Ovary (tissue), 7 donors: ENCODE measurements at regions not wholly inside any gene's neighbourhood (a gene's known extent, or its start where the extent isn't known, plus 50 kb on each side); places are given as distances from the start of the nearest gene placed in this dataset.
A peak's percentile ranks its signal among the peaks of the same experiment; 100 is the strongest.

Experiments used
- DNase-seq, 5 donors: peaks; one replicate each; pipeline ENCODE4 v3.0.0-alpha.2; 2019 to 2020
- H3K27ac ChIP-seq, 2 donors: fragments of 200-600 bp; one replicate each; pipeline versions ENCODE4 v1.5.1 to v1.8.0; 2019 to 2022
- H3K27me3 ChIP-seq: fragments of 200-600 bp; one replicate; pipeline ENCODE4 v1.8.0; 2022
- H3K36me3 ChIP-seq: fragments of 200-600 bp; sonication (generic); one replicate; pipeline ENCODE4 v1.5.1; 2019
- H3K4me1 ChIP-seq: one replicate; pipeline ENCODE4 v1.8.1; 2013; ENCODE audit warnings: mild to moderate bottlenecking, moderate library complexity; ENCODE audit not compliant: insufficient read depth
- H3K4me3 ChIP-seq: fragments of 200-600 bp; sonication (generic); one replicate; pipeline ENCODE4 v1.5.1; 2017
- H3K9me3 ChIP-seq, 2 donors: fragments of 200-600 bp in 1 of 2; sonication (generic) in 1 of 2; one replicate each; pipeline versions ENCODE4 v1.5.1 to v1.8.1; 2013 to 2019; ENCODE audit warnings: mild to moderate bottlenecking in 1 of 2, moderate library complexity in 1 of 2
- EP300 ChIP-seq: sonication (generic); formaldehyde crosslinking; IDR thresholded peaks from one replicate; pipeline ENCODE4 v1.6.1; 2017; ENCODE audit warnings: antibody characterized with exemption
- POLR2A ChIP-seq: fragments of 450-650 bp; IDR thresholded peaks from one replicate; pipeline ENCODE4 v1.6.1; 2017; ENCODE audit warnings: antibody characterized with exemption, mild to moderate bottlenecking, moderate library complexity
- WGBS, 3 donors: extraction: QIAGEN DNeasy Blood & Tissue Kit in 1 of 3; methylation state at CpG; one replicate each; pipeline versions ENCODE4 v1.1.5 to v1.1.7; 2013 to 2017; 5-methylcytosine and 5-hydroxymethylcytosine counted together
- intact Hi-C, 4 donors: fragments of 100-400 bp; cut with DNase I; formaldehyde crosslinking; loops; one replicate each; pipeline versions ENCODE4 v1.11.0 to v1.15.1; 2022 to 2023
- TF ChIP-seq, protein P1 (sequence below), 3 donors: fragments of 450-650 bp in 2 of 3; fragments of 200-600 bp in 1 of 3; IDR thresholded peaks; one replicate each; pipeline versions ENCODE4 v1.5.1 to v1.8.0; 2016 to 2022; ENCODE audit warnings: antibody characterized with exemption in 3 of 3, mild to moderate bottlenecking in 1 of 3
- donor health status: DM: no; HTN: no; CAD: no; lungs with moderate emphysema.
- donor health status: DM: no; HTN: no; CAD: no.
- donor health status: Bipolar disorder and iron deficiency.
- donor health status: DM: no; HTN: no; CAD: no.
- donor health status: DM: yes; HTN: yes; CAD: no.

DNA sequence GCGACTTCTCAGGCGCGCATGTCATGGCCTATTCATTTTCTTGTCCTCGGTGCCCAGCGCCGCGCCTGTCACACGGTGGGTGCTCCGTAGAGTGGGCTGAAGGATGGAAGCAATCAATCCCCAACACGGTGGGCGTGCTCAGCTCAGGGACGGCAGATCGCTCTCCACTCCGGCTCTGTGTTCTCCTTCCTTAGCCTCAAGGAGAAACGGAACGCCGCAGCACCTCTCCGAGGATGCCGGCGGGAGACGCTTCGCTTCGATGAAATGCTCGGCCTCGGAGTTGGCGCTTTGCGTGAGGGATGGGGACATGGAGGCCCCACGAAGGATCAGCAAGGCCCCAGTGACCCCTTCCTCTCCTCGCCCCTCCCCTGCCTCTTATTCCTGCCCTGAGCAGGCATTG is 199.5 kb downstream of the C9orf50 start:
- H3K27me3 ChIP-seq: no peaks in the 10 kb centered on the region
- H3K4me1 ChIP-seq: no peaks in the 10 kb centered on the region
- TF ChIP-seq, protein P1, sequence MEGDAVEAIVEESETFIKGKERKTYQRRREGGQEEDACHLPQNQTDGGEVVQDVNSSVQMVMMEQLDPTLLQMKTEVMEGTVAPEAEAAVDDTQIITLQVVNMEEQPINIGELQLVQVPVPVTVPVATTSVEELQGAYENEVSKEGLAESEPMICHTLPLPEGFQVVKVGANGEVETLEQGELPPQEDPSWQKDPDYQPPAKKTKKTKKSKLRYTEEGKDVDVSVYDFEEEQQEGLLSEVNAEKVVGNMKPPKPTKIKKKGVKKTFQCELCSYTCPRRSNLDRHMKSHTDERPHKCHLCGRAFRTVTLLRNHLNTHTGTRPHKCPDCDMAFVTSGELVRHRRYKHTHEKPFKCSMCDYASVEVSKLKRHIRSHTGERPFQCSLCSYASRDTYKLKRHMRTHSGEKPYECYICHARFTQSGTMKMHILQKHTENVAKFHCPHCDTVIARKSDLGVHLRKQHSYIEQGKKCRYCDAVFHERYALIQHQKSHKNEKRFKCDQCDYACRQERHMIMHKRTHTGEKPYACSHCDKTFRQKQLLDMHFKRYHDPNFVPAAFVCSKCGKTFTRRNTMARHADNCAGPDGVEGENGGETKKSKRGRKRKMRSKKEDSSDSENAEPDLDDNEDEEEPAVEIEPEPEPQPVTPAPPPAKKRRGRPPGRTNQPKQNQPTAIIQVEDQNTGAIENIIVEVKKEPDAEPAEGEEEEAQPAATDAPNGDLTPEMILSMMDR (IDR thresholded peaks at IDR 0.05): no peak
- TF ChIP-seq POLR2A: no peak
- TF ChIP-seq EP300: no peak
- 86 to 88% (median 87%) methylated on average over 29 of the region's 29 CpGs for WGBS, 3 donors
- intact Hi-C loops: no loop called here
- no peaks in the 10 kb centered on the region for H3K9me3 ChIP-seq
- H3K36me3 ChIP-seq: no peaks in the 10 kb centered on the region
- no peak overlapping the region for H3K27ac ChIP-seq
- no peak for DNase-seq
- no peak overlapping the region for H3K4me3 ChIP-seq

DNA sequence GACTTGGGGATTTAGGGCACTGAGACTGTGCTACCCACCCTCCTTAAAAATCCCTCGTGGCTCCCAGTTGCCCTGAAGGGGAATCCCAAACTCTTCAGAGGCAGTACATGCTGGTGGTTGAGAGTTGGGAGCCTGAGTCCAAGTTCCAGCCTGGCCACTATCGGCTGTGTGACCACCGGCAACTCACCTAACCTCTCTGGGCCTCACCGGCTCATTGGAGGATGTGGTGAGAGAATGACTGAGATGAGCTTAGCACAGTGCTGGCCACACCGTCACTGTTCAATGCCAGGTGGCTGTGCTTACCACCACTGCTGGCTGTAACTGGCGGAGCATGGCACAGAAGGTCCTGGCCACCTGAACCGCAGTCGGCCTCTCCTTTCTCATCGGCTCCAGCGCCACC is 200.2 kb downstream of the C9orf50 start:
- no peak for DNase-seq
- intact Hi-C loops: no loop called here
- H3K27me3 ChIP-seq: no peaks in the 10 kb centered on the region
- WGBS, 3 donors: 92 to 94% (median 93%) methylated on average over 10 of the region's 10 CpGs
- TF ChIP-seq EP300 (no peak), POLR2A (no peak)
- TF ChIP-seq, protein P1 (IDR thresholded peaks at IDR 0.05): no peak
- H3K4me1 ChIP-seq: no peaks in the 10 kb centered on the region
- no peak overlapping the region for H3K4me3 ChIP-seq
- no peak overlapping the region for H3K27ac ChIP-seq
- H3K36me3 ChIP-seq: no peaks in the 10 kb centered on the region
- H3K9me3 ChIP-seq: no peaks in the 10 kb centered on the region

DNA sequence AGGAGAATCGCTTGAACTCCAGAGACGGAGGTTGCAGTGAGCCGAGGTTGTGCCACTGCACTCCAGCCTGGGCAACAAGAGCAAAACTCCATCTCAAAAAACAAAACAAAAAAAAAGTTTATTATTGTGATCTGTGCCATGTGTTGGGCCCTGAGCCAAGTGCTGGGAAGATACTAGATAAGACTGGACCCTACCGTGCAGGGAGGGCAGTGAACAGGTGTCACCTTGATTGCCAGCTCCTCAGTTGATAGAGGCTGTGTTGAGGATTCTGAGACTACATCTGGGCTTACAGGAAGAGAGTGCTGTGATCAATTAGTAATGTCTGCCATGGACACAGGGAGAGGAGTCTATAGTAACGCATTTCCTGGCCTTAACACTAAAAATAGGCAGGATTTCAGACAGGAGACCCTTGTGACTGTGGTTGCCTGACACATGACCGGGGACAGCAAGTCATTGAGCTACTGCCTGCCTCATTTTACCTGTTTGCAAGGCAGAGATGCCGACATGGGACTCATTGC is 201.5 kb downstream of the C9orf50 start:
- Histone ChIP-seq H3K27ac (no peak overlapping the region), H3K9me3 (no peaks in the 10 kb centered on the region), H3K36me3 (no peaks in the 10 kb centered on the region), H3K27me3 (no peaks in the 10 kb centered on the region), H3K4me3 (no peak overlapping the region), H3K4me1 (peaks cover 6% of the 10 kb centered on the region)
- TF ChIP-seq POLR2A: no peak
- no peak for TF ChIP-seq EP300
- TF ChIP-seq, protein P1 (IDR thresholded peaks at IDR 0.05): no peak
- 83 to 85% (median 84%) methylated on average over 7 of the region's 7 CpGs for WGBS, 3 donors
- peak in 1 of 5 donors; percentile 28 for DNase-seq
- intact Hi-C loops: loop anchor here in 2 of 4 donors (10.0 kb wide), 2 partner anchors 55 to 65 kb away; no protein-coding TSS in a partner anchor

DNA sequence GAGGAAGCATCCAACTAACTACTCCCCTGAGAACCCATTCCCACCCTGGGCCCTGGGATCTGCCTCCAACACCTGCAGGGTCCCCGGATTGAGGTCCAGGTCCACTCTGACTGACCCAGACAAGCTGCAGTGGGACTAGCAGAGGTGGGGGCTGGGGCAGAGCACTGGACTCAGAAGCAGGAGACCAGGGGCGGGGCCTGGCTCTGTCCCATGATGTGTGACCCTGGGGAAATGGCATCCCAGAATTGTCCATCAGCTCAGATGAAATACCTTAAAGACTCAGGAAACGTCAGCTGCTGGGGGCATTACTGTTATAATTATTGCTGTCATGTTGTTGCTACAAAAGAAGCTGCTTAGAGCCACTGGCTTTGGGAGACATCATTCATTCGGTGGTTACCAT is 202.4 kb downstream of the C9orf50 start:
- Histone ChIP-seq H3K27ac (no peak overlapping the region), H3K36me3 (no peaks in the 10 kb centered on the region), H3K27me3 (no peaks in the 10 kb centered on the region), H3K9me3 (no peaks in the 10 kb centered on the region), H3K4me3 (no peak overlapping the region), H3K4me1 (peaks cover 6% of the 10 kb centered on the region)
- intact Hi-C loops: loop anchor here in 2 of 4 donors (10.0 kb wide), 2 partner anchors 56 to 66 kb away; no protein-coding TSS in a partner anchor
- TF ChIP-seq EP300 (no peak), POLR2A (no peak)
- TF ChIP-seq, protein P1 (IDR thresholded peaks at IDR 0.05): no peak
- DNase-seq: peak in 1 of 5 donors; percentile 34
- WGBS, 3 donors: 79 to 81% (median 81%) methylated on average over 4 of the region's 4 CpGs
